Lung (tissue), 11 donors: ENCODE measurements at regions not wholly inside any gene's neighbourhood (a gene's known extent, or its start where the extent isn't known, plus 50 kb on each side); places are given as distances from the start of the nearest gene placed in this dataset.

Experiments
- ATAC-seq: fragments of 200-7000 bp; cut with Tn5 transposase; one replicate; pipeline ENCODE4 v1.9.1; 2020; ENCODE audit warnings: moderate number of reproducible peaks; ENCODE audit not compliant: insufficient read depth, low FRiP score
- DNase-seq, 3 donors: peaks; one replicate each; pipeline ENCODE4 v3.0.0-alpha.2; 2013 to 2017
- H3K27ac ChIP-seq, 2 donors: one replicate each; pipeline ENCODE4 v1.5.1; 2013; ENCODE audit warnings: mild to moderate bottlenecking in 2 of 2, moderate library complexity in 2 of 2, control low read depth in 1 of 2, inconsistent platforms in 1 of 2, low read depth in 1 of 2, low read length in 1 of 2
- H3K27me3 ChIP-seq, 3 donors: one replicate each; pipeline ENCODE4 v1.5.1; 2013; ENCODE audit warnings: low read length in 2 of 3; ENCODE audit not compliant: control insufficient read depth in 3 of 3, insufficient read depth in 3 of 3
- H3K36me3 ChIP-seq, 4 donors: one replicate each; pipeline ENCODE4 v1.5.1; 2013; ENCODE audit warnings: low read length in 4 of 4, mild to moderate bottlenecking in 1 of 4, moderate library complexity in 1 of 4; ENCODE audit not compliant: control insufficient read depth in 4 of 4, insufficient read depth in 4 of 4
- H3K4me1 ChIP-seq, 5 donors: one replicate each; pipeline ENCODE4 v1.5.1; 2013; ENCODE audit warnings: low read length in 5 of 5, mild to moderate bottlenecking in 2 of 5, moderate library complexity in 1 of 5; ENCODE audit not compliant: control insufficient read depth in 5 of 5, insufficient read depth in 5 of 5
- H3K4me3 ChIP-seq: one replicate; pipeline ENCODE4 v1.5.1; 2013; ENCODE audit warnings: mild to moderate bottlenecking, control low read depth, moderate library complexity
- H3K9ac ChIP-seq, 2 donors: one replicate each; pipeline ENCODE4 v1.5.1; 2013; ENCODE audit warnings: low read length in 2 of 2, control low read depth in 1 of 2; ENCODE audit not compliant: insufficient read depth in 1 of 2
- H3K9me3 ChIP-seq, 4 donors: one replicate each; pipeline ENCODE4 v1.5.1; 2013; ENCODE audit warnings: low read length in 3 of 4, mild to moderate bottlenecking in 1 of 4, moderate library complexity in 1 of 4; ENCODE audit not compliant: control insufficient read depth in 4 of 4, insufficient read depth in 3 of 4
- WGBS, 2 donors: extraction: QIAGEN DNeasy Blood & Tissue Kit; methylation state at CpG; one replicate each; pipeline ENCODE4 v1.1.7; 2013; 5-methylcytosine and 5-hydroxymethylcytosine counted together
- TF ChIP-seq, protein P1 (sequence below): IDR thresholded peaks from 2 replicates; pipeline ENCODE4 v1.5.1; 2012; ENCODE audit warnings: mild to moderate bottlenecking; ENCODE audit errors: control extremely low read depth, extremely low read depth
- donor health status: control.
- donor health status: control.
- donor health status: Bipolar disorder and iron deficiency.
- donor health status: healthy.
- donor health status: DM: yes; HTN: yes; CAD: no.

DNA sequence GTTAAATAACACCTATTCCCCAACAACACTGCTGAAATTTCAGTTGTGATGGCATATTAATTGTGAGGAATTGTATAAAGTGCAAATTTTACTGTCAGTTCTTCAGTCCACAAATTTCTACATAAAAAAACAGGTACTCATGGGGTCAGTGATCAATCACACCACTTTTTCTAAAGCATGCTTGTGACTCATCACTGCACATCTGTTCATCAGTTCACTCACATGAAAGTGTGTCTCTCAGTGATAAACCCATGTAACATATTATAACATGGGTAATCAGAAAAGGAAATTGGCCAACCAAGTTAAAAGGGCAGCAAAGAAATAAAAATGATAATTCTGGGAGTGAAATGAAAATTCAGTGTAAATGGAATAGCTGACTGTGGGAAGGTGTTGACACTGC is 234.7 kb upstream of the FKBP1C start:
- Histone ChIP-seq H3K4me1 (no peaks in the 10 kb centered on the region), H3K27ac (no peak overlapping the region), H3K9me3 (no peaks in the 10 kb centered on the region), H3K27me3 (no peaks in the 10 kb centered on the region), H3K36me3 (no peaks in the 10 kb centered on the region), H3K4me3 (no peak overlapping the region), H3K9ac (no peak overlapping the region)
- TF ChIP-seq, protein P1, sequence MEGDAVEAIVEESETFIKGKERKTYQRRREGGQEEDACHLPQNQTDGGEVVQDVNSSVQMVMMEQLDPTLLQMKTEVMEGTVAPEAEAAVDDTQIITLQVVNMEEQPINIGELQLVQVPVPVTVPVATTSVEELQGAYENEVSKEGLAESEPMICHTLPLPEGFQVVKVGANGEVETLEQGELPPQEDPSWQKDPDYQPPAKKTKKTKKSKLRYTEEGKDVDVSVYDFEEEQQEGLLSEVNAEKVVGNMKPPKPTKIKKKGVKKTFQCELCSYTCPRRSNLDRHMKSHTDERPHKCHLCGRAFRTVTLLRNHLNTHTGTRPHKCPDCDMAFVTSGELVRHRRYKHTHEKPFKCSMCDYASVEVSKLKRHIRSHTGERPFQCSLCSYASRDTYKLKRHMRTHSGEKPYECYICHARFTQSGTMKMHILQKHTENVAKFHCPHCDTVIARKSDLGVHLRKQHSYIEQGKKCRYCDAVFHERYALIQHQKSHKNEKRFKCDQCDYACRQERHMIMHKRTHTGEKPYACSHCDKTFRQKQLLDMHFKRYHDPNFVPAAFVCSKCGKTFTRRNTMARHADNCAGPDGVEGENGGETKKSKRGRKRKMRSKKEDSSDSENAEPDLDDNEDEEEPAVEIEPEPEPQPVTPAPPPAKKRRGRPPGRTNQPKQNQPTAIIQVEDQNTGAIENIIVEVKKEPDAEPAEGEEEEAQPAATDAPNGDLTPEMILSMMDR, result no peak
- ATAC-seq, result no peak
- DNase-seq, result no peak

GRCh38 chr6:62978920-62979319 is 232.3 kb upstream of the FKBP1C start:
- ATAC-seq (no peak), DNase-seq (no peak)
- Histone ChIP-seq H3K27ac (no peak overlapping the region), H3K4me1 (no peaks in the 10 kb centered on the region), H3K9ac (no peak overlapping the region), H3K9me3 (no peaks in the 10 kb centered on the region), H3K36me3 (no peaks in the 10 kb centered on the region), H3K4me3 (no peak overlapping the region), H3K27me3 (no peaks in the 10 kb centered on the region)
- TF ChIP-seq, protein P1, result no peak
- WGBS, 2 donors, result 86 to 88% methylated on average over 2 of the region's 2 CpGs

DNA sequence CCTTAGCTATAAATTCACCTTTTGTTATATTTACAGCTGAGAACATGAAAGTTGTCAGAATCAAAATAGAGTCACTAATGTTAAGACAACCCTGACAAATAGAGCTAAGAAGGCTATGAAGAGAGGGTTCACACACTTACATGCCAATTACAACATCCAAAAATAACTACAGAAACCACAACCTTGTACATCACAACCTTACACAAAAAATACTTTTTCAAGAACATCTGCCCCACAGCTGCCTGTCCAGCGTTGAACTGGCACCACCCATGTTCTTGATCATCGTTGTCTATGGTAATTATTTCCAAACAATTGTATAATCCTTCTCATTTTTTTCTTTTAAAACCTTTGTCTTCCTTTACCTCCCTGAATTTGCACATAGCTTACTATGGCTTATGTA is 231.2 kb upstream of the FKBP1C start:
- no peak for DNase-seq
- H3K9ac ChIP-seq, result no peak overlapping the region
- H3K4me3 ChIP-seq, result no peak overlapping the region
- H3K9me3 ChIP-seq, result no peaks in the 10 kb centered on the region
- TF ChIP-seq, protein P1, result no peak
- H3K4me1 ChIP-seq, result no peaks in the 10 kb centered on the region
- no peak for ATAC-seq
- H3K27me3 ChIP-seq, result no peaks in the 10 kb centered on the region
- 68 to 72% methylated on average over 2 of the region's 2 CpGs for WGBS, 2 donors
- H3K36me3 ChIP-seq, result no peaks in the 10 kb centered on the region
- no peak overlapping the region for H3K27ac ChIP-seq

DNA sequence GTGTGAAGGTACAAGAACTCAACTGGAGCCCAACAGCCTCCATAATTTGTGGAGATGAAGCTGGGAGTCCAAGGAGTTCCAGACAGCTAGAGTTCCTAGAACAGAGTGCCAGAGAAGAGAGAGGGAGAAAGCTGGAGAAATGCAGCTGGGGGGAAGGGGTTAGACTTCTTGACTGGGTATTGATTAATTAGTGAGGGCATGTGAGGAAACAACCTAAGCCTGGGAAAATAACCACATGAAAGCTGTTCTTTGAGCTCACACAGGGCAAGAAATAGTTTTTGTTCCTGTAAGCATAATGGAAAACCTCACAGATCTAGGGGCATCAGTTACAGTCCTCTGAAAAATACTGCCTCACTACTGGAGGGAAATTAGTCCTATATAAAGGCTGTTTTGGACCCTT is 230.5 kb upstream of the FKBP1C start:
- DNase-seq, result no peak

More for the DNA sequence above, 230.5 kb upstream of the FKBP1C start:
- Histone ChIP-seq H3K27ac (no peak overlapping the region), H3K36me3 (no peaks in the 10 kb centered on the region), H3K9me3 (no peaks in the 10 kb centered on the region), H3K9ac (no peak overlapping the region), H3K27me3 (no peaks in the 10 kb centered on the region), H3K4me3 (no peak overlapping the region), H3K4me1 (no peaks in the 10 kb centered on the region)
- TF ChIP-seq, protein P1, result no peak
- no peak for ATAC-seq
